Testis (tissue), 2 donors: ENCODE measurements at regions not wholly inside any gene's neighbourhood (a gene's known extent, or its start where the extent isn't known, plus 50 kb on each side); places are given as distances from the start of the nearest gene placed in this dataset.

Experiments used
- POLR2A ChIP-seq: fragments of 450-650 bp; IDR thresholded peaks from one replicate; pipeline ENCODE4 v1.6.1; 2017; ENCODE audit warnings: antibody characterized with exemption, mild to moderate bottlenecking, moderate library complexity
- TF ChIP-seq, protein P1 (sequence below), 3 experiments: fragments of 450-650 bp in 2 of 3; fragments of 200-600 bp in 1 of 3; sonication (generic) in 1 of 3; IDR thresholded peaks; one replicate each; pipeline ENCODE4 v1.5.1; 2016 to 2019; ENCODE audit warnings: antibody characterized with exemption in 3 of 3, mild to moderate bottlenecking in 2 of 3, moderate library complexity in 1 of 3

DNA sequence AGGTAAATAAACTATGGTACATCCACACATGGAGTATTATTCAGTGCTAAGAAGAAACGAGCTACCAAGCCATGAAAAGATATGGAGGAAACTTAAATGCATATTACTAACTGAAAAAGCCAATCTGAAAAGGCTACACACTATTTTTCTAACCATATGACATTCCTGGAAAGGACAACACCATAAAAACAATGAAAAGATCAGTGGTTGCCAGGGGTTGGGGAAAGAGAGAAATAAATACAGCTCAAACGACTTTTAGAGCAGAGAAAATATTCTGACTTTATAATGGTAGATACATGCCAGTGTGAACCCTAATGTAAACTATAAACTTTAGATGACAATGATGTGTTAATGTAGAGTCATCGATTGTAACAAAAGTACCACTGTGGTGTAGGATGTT is 225.9 kb upstream of the BTBD3 start:
- TF ChIP-seq, protein P1, sequence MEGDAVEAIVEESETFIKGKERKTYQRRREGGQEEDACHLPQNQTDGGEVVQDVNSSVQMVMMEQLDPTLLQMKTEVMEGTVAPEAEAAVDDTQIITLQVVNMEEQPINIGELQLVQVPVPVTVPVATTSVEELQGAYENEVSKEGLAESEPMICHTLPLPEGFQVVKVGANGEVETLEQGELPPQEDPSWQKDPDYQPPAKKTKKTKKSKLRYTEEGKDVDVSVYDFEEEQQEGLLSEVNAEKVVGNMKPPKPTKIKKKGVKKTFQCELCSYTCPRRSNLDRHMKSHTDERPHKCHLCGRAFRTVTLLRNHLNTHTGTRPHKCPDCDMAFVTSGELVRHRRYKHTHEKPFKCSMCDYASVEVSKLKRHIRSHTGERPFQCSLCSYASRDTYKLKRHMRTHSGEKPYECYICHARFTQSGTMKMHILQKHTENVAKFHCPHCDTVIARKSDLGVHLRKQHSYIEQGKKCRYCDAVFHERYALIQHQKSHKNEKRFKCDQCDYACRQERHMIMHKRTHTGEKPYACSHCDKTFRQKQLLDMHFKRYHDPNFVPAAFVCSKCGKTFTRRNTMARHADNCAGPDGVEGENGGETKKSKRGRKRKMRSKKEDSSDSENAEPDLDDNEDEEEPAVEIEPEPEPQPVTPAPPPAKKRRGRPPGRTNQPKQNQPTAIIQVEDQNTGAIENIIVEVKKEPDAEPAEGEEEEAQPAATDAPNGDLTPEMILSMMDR (IDR thresholded peaks at IDR 0.05), result no peak
- TF ChIP-seq POLR2A, result no peak
